NCI-H82 (cell line): ENCODE measurements at regions not wholly inside any gene's neighbourhood (a gene's known extent, or its start where the extent isn't known, plus 50 kb on each side); places are given as distances from the start of the nearest gene placed in this dataset.

Source experiments
- DNase-seq: peaks from one replicate; lab custom pipeline; 2025; lab: John Stamatoyannopoulos, UW

- no peak for DNase-seq
These were observed 216.8 kb upstream of the CDYL start for GRCh38 chr6:4559281-4559875.

GRCh38 chr6:4554645-4555044 lies 221.6 kb upstream of the CDYL start:
- no peak for DNase-seq

- no peak for DNase-seq
These were observed 222.8 kb upstream of the CDYL start for GRCh38 chr6:4553387-4553786.

GRCh38 chr6:4550227-4550597 lies 226.0 kb upstream of the CDYL start:
- no peak for DNase-seq

- DNase-seq: no peak
These were observed 226.5 kb upstream of the CDYL start for GRCh38 chr6:4549556-4550226.

GRCh38 chr6:4545893-4546292 lies 230.3 kb upstream of the CDYL start:
- no peak for DNase-seq

- no peak for DNase-seq
These were observed 232.6 kb upstream of the CDYL start for GRCh38 chr6:4543596-4543995.

GRCh38 chr6:4533576-4533975 lies 242.6 kb upstream of the CDYL start:
- DNase-seq: no peak

- no peak for DNase-seq
These were observed 244.8 kb upstream of the CDYL start for GRCh38 chr6:4531406-4531805.

GRCh38 chr6:4522453-4522852 lies 253.8 kb upstream of the CDYL start:
- DNase-seq: no peak

GRCh38 chr6:4521070-4521469 lies 255.1 kb upstream of the CDYL start:
- DNase-seq: no peak

GRCh38 chr6:4518506-4518905 lies 257.7 kb upstream of the CDYL start:
- no peak for DNase-seq

GRCh38 chr6:4516206-4516605 lies 260.0 kb upstream of the CDYL start:
- no peak for DNase-seq

GRCh38 chr6:4513561-4513960 lies 262.6 kb upstream of the CDYL start:
- DNase-seq: no peak

GRCh38 chr6:4512051-4512471 lies 264.1 kb upstream of the CDYL start:
- DNase-seq: no peak

- no peak for DNase-seq
These were observed 264.6 kb upstream of the CDYL start for GRCh38 chr6:4511641-4512020.

- DNase-seq: no peak
These were observed 265.1 kb upstream of the CDYL start for GRCh38 chr6:4510906-4511640.

- DNase-seq: no peak
These were observed 265.9 kb upstream of the CDYL start for GRCh38 chr6:4510317-4510716.

- no peak for DNase-seq
These were observed 266.7 kb upstream of the CDYL start for GRCh38 chr6:4509506-4509905.

GRCh38 chr6:4506792-4507191 lies 269.4 kb upstream of the CDYL start:
- no peak for DNase-seq

GRCh38 chr6:4506223-4506622 lies 270.0 kb upstream of the CDYL start:
- DNase-seq: no peak

GRCh38 chr6:4504700-4505099 lies 271.5 kb upstream of the CDYL start:
- no peak for DNase-seq

- DNase-seq: no peak
These were observed 272.5 kb upstream of the CDYL start for GRCh38 chr6:4503700-4504099.

GRCh38 chr6:4496284-4496683 lies 279.9 kb upstream of the CDYL start:
- DNase-seq: no peak
